ENCODE measurements at regions not wholly inside any gene's neighbourhood (a gene's known extent, or its start where the extent isn't known, plus 50 kb on each side); places are given as distances from the start of the nearest gene placed in this dataset.

GRCh38 chr17:79156463-79157095, 82.0 kb downstream of the ENGASE start:
- CTCF ChIA-PET = interaction anchor here (1.5 kb wide), 1 partner anchor 237 kb away, joined by 3 read pairs; no protein-coding TSS in a partner anchor
- H3K27me3 Mint-ChIP-seq = peaks cover 18% of the 10 kb centered on the region
- H3K4me1 Mint-ChIP-seq = peaks cover 10% of the 10 kb centered on the region
- no peak for DNase-seq
- H3K9me3 Mint-ChIP-seq = no peaks in the 10 kb centered on the region
- H3K4me3 Mint-ChIP-seq = no peak overlapping the region
- H3K27ac Mint-ChIP-seq = no peak overlapping the region
- H3K36me3 Mint-ChIP-seq = peaks cover 1% of the 10 kb centered on the region

GRCh38 chr17:79155701-79156100, 81.1 kb downstream of the ENGASE start:
- Mint-ChIP-seq H3K4me1 (peaks cover 2% of the 10 kb centered on the region), H3K4me3 (no peak overlapping the region), H3K9me3 (no peaks in the 10 kb centered on the region), H3K27me3 (peaks cover 19% of the 10 kb centered on the region), H3K27ac (no peak overlapping the region), H3K36me3 (no peaks in the 10 kb centered on the region)
- DNase-seq = no peak
- CTCF ChIA-PET = no interaction called here

- no peak for DNase-seq
- H3K27ac Mint-ChIP-seq = no peak overlapping the region
- no peaks in the 10 kb centered on the region for H3K9me3 Mint-ChIP-seq
- H3K4me3 Mint-ChIP-seq = no peak overlapping the region
- H3K36me3 Mint-ChIP-seq = no peaks in the 10 kb centered on the region
- CTCF ChIA-PET = no interaction called here
- no peaks in the 10 kb centered on the region for H3K4me1 Mint-ChIP-seq
- peaks cover 24% of the 10 kb centered on the region for H3K27me3 Mint-ChIP-seq
Measured at GRCh38 chr17:79154951-79155585, 80.4 kb downstream of the ENGASE start.

- H3K27me3 Mint-ChIP-seq = peaks cover 24% of the 10 kb centered on the region
- H3K9me3 Mint-ChIP-seq = no peaks in the 10 kb centered on the region
- CTCF ChIA-PET = no interaction called here
- H3K4me3 Mint-ChIP-seq = no peak overlapping the region
- H3K27ac Mint-ChIP-seq = no peak overlapping the region
- H3K4me1 Mint-ChIP-seq = no peaks in the 10 kb centered on the region
- DNase-seq = no peak
- H3K36me3 Mint-ChIP-seq = no peaks in the 10 kb centered on the region
Measured at GRCh38 chr17:79154446-79154845, 79.8 kb downstream of the ENGASE start.

- Mint-ChIP-seq H3K27me3 (peaks cover 24% of the 10 kb centered on the region), H3K4me1 (no peaks in the 10 kb centered on the region), H3K27ac (no peak overlapping the region), H3K9me3 (no peaks in the 10 kb centered on the region), H3K36me3 (no peaks in the 10 kb centered on the region), H3K4me3 (no peak overlapping the region)
- CTCF ChIA-PET = no interaction called here
- DNase-seq = no peak
Measured at GRCh38 chr17:79153367-79154130, 78.9 kb downstream of the ENGASE start.

GRCh38 chr17:79152636-79153035, 78.0 kb downstream of the ENGASE start:
- H3K4me1 Mint-ChIP-seq = no peaks in the 10 kb centered on the region
- H3K36me3 Mint-ChIP-seq = no peaks in the 10 kb centered on the region
- H3K4me3 Mint-ChIP-seq = no peak overlapping the region
- no peak overlapping the region for H3K27ac Mint-ChIP-seq
- CTCF ChIA-PET = no interaction called here
- no peaks in the 10 kb centered on the region for H3K9me3 Mint-ChIP-seq
- H3K27me3 Mint-ChIP-seq = peaks cover 24% of the 10 kb centered on the region
- DNase-seq = no peak

GRCh38 chr17:79152110-79152509, 77.5 kb downstream of the ENGASE start:
- H3K9me3 Mint-ChIP-seq = no peaks in the 10 kb centered on the region
- no peak overlapping the region for H3K27ac Mint-ChIP-seq
- H3K36me3 Mint-ChIP-seq = no peaks in the 10 kb centered on the region
- no peaks in the 10 kb centered on the region for H3K4me1 Mint-ChIP-seq
- H3K4me3 Mint-ChIP-seq = no peak overlapping the region
- DNase-seq = no peak
- H3K27me3 Mint-ChIP-seq = peaks cover 24% of the 10 kb centered on the region
- CTCF ChIA-PET = no interaction called here

- no peak overlapping the region for H3K27ac Mint-ChIP-seq
- no peaks in the 10 kb centered on the region for H3K9me3 Mint-ChIP-seq
- no peak overlapping the region for H3K4me3 Mint-ChIP-seq
- DNase-seq = no peak
- H3K27me3 Mint-ChIP-seq = peaks cover 24% of the 10 kb centered on the region
- CTCF ChIA-PET = no interaction called here
- no peaks in the 10 kb centered on the region for H3K36me3 Mint-ChIP-seq
- no peaks in the 10 kb centered on the region for H3K4me1 Mint-ChIP-seq
Measured at GRCh38 chr17:79150799-79151198, 76.2 kb downstream of the ENGASE start.

GRCh38 chr17:79150035-79150733, 75.6 kb downstream of the ENGASE start:
- Mint-ChIP-seq H3K4me1 (no peaks in the 10 kb centered on the region), H3K27ac (no peak overlapping the region), H3K4me3 (no peak overlapping the region), H3K27me3 (peaks cover 24% of the 10 kb centered on the region), H3K36me3 (no peaks in the 10 kb centered on the region), H3K9me3 (no peaks in the 10 kb centered on the region)
- CTCF ChIA-PET = no interaction called here
- no peak for DNase-seq

- Mint-ChIP-seq H3K27ac (no peak overlapping the region), H3K4me1 (no peaks in the 10 kb centered on the region), H3K36me3 (no peaks in the 10 kb centered on the region), H3K27me3 (peaks cover 22% of the 10 kb centered on the region), H3K9me3 (no peaks in the 10 kb centered on the region), H3K4me3 (no peak overlapping the region)
- CTCF ChIA-PET = no interaction called here
- no peak for DNase-seq
Measured at GRCh38 chr17:79148584-79148983, 74.0 kb downstream of the ENGASE start.

GRCh38 chr17:79147746-79148506, 73.3 kb downstream of the ENGASE start:
- Mint-ChIP-seq H3K9me3 (no peaks in the 10 kb centered on the region), H3K4me1 (no peaks in the 10 kb centered on the region), H3K4me3 (no peak overlapping the region), H3K36me3 (no peaks in the 10 kb centered on the region), H3K27me3 (peaks cover 15% of the 10 kb centered on the region), H3K27ac (no peak overlapping the region)
- no peak for DNase-seq
- CTCF ChIA-PET = no interaction called here

- peaks cover 10% of the 10 kb centered on the region for H3K27me3 Mint-ChIP-seq
- H3K36me3 Mint-ChIP-seq = no peaks in the 10 kb centered on the region
- no peaks in the 10 kb centered on the region for H3K9me3 Mint-ChIP-seq
- CTCF ChIA-PET = no interaction called here
- no peak overlapping the region for H3K4me3 Mint-ChIP-seq
- H3K4me1 Mint-ChIP-seq = no peaks in the 10 kb centered on the region
- DNase-seq = no peak
- no peak overlapping the region for H3K27ac Mint-ChIP-seq
Measured at GRCh38 chr17:79146562-79146961, 71.9 kb downstream of the ENGASE start.

- DNase-seq = no peak
- Mint-ChIP-seq H3K9me3 (no peaks in the 10 kb centered on the region), H3K27ac (no peak overlapping the region), H3K36me3 (no peaks in the 10 kb centered on the region), H3K27me3 (peaks cover 18% of the 10 kb centered on the region), H3K4me1 (no peaks in the 10 kb centered on the region), H3K4me3 (no peak overlapping the region)
- CTCF ChIA-PET = no interaction called here
Measured at GRCh38 chr17:79145548-79145947, 70.9 kb downstream of the ENGASE start.

GRCh38 chr17:79144133-79144532, 69.5 kb downstream of the ENGASE start:
- Mint-ChIP-seq H3K9me3 (no peaks in the 10 kb centered on the region), H3K27me3 (peaks cover 16% of the 10 kb centered on the region), H3K4me1 (no peaks in the 10 kb centered on the region), H3K4me3 (no peak overlapping the region), H3K27ac (no peak overlapping the region), H3K36me3 (no peaks in the 10 kb centered on the region)
- no peak for DNase-seq
- CTCF ChIA-PET = no interaction called here
